Activated CD8-positive, alpha-beta T cell treated with anti-CD3 and anti-CD28 coated beads for 36 hours (primary cell): ENCODE measurements at regions not wholly inside any gene's neighbourhood (a gene's known extent, or its start where the extent isn't known, plus 50 kb on each side); places are given as distances from the start of the nearest gene placed in this dataset.

Experiments used
- ATAC-seq: fragments of 200-7000 bp; cut with Tn5 transposase; one replicate; pipeline ENCODE4 v1.10.0; 2021; ENCODE audit warnings: mild to moderate bottlenecking, moderate library complexity
- CTCF ChIA-PET: fragments of 350-600 bp; sonication (Branson Sonifier 250); formaldehyde crosslinking; loops from one replicate; lab custom pipeline; 2021; ENCODE audit warnings: antibody characterized with exemption; lab: Charles Lee
- POLR2A ChIA-PET: fragments of 350-600 bp; sonication (Branson Sonifier 250); formaldehyde crosslinking; loops from one replicate; lab custom pipeline; 2021; ENCODE audit warnings: antibody characterized with exemption; lab: Charles Lee
- DNase-seq: peaks from one replicate; pipeline ENCODE4 v3.0.0-alpha.2; 2020
- H3K27ac Mint-ChIP-seq: one replicate; pipeline ENCODE4 v1.8.0; 2021; ENCODE audit warnings: mild to moderate bottlenecking, mixed read lengths
- H3K27me3 Mint-ChIP-seq: one replicate; pipeline ENCODE4 v1.8.0; 2021; ENCODE audit warnings: mixed read lengths
- H3K36me3 Mint-ChIP-seq: one replicate; pipeline ENCODE4 v1.8.0; 2021; ENCODE audit warnings: low read depth, mixed read lengths
- H3K4me1 Mint-ChIP-seq: one replicate; pipeline ENCODE4 v1.8.0; 2021; ENCODE audit warnings: low read depth, mixed read lengths
- H3K4me3 Mint-ChIP-seq: one replicate; pipeline ENCODE4 v1.8.0; 2021; ENCODE audit warnings: mild to moderate bottlenecking, moderate library complexity, mixed read lengths
- H3K9me3 Mint-ChIP-seq: one replicate; pipeline ENCODE4 v1.8.0; 2021; ENCODE audit warnings: mixed read lengths
- intact Hi-C: fragments of 100-400 bp; cut with micrococcal nuclease; formaldehyde crosslinking; loops from one replicate; pipeline ENCODE4 v1.10.0; 2022
- TF ChIP-seq, protein P1 (sequence below): fragments of 200-600 bp; IDR thresholded peaks from one replicate; pipeline ENCODE4 v1.8.0; 2022; ENCODE audit warnings: antibody characterized with exemption, mild to moderate bottlenecking

DNA sequence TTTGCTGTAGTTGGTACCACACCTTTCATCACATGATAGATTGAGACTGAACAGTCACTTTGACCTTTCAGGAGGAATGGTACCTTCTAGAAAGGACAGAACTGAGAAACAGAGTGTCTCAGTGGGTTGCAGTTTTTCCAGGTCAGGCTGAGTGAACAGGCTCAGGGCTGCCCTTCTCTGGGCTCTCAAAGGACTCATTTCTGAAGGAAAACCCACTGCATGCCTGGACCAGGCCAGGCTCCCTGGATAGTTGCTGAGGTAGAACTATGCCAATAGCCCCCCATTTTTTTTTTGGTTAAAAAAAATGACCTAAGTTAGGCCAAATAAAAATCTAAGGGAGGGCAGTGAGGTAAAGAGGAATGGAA is 148.1 kb upstream of the EGLN3 start:
- Mint-ChIP-seq H3K27me3 (peaks cover 3% of the 10 kb centered on the region), H3K36me3 (no peaks in the 10 kb centered on the region), H3K9me3 (no peaks in the 10 kb centered on the region), H3K4me1 (peaks cover 8% of the 10 kb centered on the region), H3K27ac (no peak overlapping the region), H3K4me3 (no peak overlapping the region)
- intact Hi-C loops, result loop anchor here (5.0 kb wide), 1 partner anchor 252 kb away; no protein-coding TSS in a partner anchor
- POLR2A ChIA-PET, result interaction anchor here (1.0 kb wide), 1 partner anchor 78 kb away, joined by 3 read pairs; no protein-coding TSS in a partner anchor
- CTCF ChIA-PET, result interaction anchor here (0.8 to 3.9 kb wide), 24 partner anchors 8 to 265 kb away, joined by 3 to 30 read pairs (median 4); no protein-coding TSS in a partner anchor
- DNase-seq (no peak), ATAC-seq (no peak)
- TF ChIP-seq, protein P1, sequence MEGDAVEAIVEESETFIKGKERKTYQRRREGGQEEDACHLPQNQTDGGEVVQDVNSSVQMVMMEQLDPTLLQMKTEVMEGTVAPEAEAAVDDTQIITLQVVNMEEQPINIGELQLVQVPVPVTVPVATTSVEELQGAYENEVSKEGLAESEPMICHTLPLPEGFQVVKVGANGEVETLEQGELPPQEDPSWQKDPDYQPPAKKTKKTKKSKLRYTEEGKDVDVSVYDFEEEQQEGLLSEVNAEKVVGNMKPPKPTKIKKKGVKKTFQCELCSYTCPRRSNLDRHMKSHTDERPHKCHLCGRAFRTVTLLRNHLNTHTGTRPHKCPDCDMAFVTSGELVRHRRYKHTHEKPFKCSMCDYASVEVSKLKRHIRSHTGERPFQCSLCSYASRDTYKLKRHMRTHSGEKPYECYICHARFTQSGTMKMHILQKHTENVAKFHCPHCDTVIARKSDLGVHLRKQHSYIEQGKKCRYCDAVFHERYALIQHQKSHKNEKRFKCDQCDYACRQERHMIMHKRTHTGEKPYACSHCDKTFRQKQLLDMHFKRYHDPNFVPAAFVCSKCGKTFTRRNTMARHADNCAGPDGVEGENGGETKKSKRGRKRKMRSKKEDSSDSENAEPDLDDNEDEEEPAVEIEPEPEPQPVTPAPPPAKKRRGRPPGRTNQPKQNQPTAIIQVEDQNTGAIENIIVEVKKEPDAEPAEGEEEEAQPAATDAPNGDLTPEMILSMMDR, result no peak

DNA sequence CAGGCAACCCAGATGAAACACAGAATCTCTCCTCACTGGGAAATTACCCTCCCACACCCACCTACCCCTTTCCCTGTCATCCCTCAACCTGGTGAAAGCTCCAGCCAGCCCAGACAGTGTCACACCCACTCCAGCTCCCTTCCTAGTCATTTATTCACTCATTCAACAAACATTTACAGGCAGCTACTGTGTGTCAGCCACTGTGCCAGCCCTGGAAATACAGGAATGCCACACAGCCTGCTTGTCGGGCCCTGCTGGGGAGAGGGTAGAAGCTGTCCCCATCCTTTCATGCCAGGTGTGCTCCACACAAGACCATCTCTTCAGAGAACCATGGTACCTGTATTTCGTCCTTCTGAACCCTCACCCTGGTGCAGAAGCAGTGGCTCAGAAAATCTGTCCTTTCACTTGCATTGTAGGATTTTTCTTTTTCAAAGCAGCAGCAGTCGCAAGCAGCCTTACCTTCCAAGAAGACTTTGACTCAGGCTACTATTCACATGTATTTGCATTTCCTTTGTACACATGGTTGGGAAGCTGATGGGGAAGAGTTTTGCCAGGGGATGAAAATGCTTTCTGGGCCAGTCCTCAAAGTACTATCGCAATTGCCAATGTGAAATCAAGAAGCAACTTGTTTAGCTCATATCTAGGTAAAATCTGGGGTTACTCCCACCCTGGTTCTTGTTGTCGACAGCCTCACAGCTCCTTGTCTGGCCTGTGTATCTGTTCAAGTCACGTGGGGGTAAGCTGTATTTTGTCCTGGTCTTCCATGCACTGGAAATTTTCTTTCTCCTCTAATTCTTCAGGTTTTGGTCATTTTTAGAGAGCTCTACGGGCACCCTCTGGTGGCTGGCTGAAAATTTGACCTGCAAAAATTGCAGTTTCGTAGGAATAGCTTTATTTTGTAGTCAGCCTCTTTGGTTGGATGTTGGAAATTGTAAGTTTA is 147.4 kb upstream of the EGLN3 start:
- peak; percentile 23 for DNase-seq
- Mint-ChIP-seq H3K27me3 (peaks cover 3% of the 10 kb centered on the region), H3K4me1 (peaks cover 12% of the 10 kb centered on the region), H3K27ac (no peak overlapping the region), H3K36me3 (no peaks in the 10 kb centered on the region), H3K4me3 (no peak overlapping the region), H3K9me3 (no peaks in the 10 kb centered on the region)
- intact Hi-C loops, result loop anchor here (5.0 kb wide), 1 partner anchor 251 kb away; no protein-coding TSS in a partner anchor
- POLR2A ChIA-PET, result interaction anchor here (1.0 kb wide), 1 partner anchor 77 kb away, joined by 3 read pairs; no protein-coding TSS in a partner anchor
- peak; percentile 24 for ATAC-seq
- TF ChIP-seq, protein P1, result peak; percentile 67
- CTCF ChIA-PET, result interaction anchor here (0.6 to 3.9 kb wide), 27 partner anchors 9 to 264 kb away, joined by 3 to 30 read pairs (median 4); no protein-coding TSS in a partner anchor

DNA sequence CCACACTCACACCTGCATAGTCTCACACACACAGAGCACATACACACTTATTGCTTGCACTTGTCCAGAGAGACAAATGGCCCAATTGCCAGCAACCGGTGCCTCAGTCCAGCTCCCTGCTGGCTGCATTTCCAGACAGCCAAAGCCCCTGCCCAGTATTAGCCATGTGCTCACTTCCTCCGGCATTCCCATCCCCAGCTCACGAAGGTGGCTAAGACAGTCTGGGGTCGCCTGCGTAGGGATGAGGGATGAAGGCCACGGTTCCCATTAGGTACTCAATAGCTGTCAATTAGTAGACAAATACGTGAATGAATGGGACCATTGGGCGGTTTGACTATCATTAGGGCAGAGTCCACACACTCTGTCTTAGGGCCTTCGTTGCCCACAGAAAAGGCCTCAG is 146.8 kb upstream of the EGLN3 start:
- no peak overlapping the region for H3K27ac Mint-ChIP-seq
- DNase-seq (no peak), ATAC-seq (no peak)
- CTCF ChIA-PET, result interaction anchor here (0.9 to 3.9 kb wide), 14 partner anchors 8 to 264 kb away, joined by 3 to 30 read pairs (median 4); no protein-coding TSS in a partner anchor
- peaks cover 12% of the 10 kb centered on the region for H3K4me1 Mint-ChIP-seq
- H3K36me3 Mint-ChIP-seq, result no peaks in the 10 kb centered on the region
- intact Hi-C loops, result loop anchor here (5.0 kb wide), 1 partner anchor 250 kb away; no protein-coding TSS in a partner anchor
- TF ChIP-seq, protein P1, result no peak
- peaks cover 3% of the 10 kb centered on the region for H3K27me3 Mint-ChIP-seq
- no peaks in the 10 kb centered on the region for H3K9me3 Mint-ChIP-seq
- no peak overlapping the region for H3K4me3 Mint-ChIP-seq
- POLR2A ChIA-PET, result no interaction called here

DNA sequence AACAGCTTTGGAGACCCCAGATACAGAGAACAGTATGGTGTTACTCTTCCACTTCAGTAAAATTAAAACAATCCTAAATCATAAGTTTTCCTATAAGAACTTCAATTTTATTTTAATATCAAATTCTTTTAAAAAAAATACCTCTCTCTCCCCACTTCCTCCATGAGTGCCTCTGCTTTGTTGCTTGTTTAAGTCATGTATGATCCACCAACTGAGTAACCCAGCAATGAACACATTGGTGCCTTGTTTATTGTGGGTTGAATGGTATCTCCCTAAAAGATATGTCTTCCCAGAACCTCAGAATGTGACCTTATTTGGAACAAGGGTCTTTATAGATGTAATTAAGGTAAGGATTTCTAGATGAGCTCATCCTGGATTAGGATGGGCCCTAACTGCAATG is 143.5 kb upstream of the EGLN3 start:
- Mint-ChIP-seq H3K9me3 (no peaks in the 10 kb centered on the region), H3K27me3 (peaks cover 3% of the 10 kb centered on the region), H3K36me3 (no peaks in the 10 kb centered on the region), H3K4me3 (no peak overlapping the region), H3K27ac (peak overlapping the region; percentile 53), H3K4me1 (peaks cover 12% of the 10 kb centered on the region)
- intact Hi-C loops, result no loop called here
- ChIA-PET POLR2A (no interaction called here), CTCF (interaction anchor here (1.6 kb wide), 1 partner anchor 34 kb away, joined by 7 read pairs; no protein-coding TSS in a partner anchor)
- ATAC-seq (no peak), DNase-seq (no peak)
- TF ChIP-seq, protein P1, result no peak
